B cell (primary cell): ENCODE measurements at regions not wholly inside any gene's neighbourhood (a gene's known extent, or its start where the extent isn't known, plus 50 kb on each side); places are given as distances from the start of the nearest gene placed in this dataset.

Experiments used
- ATAC-seq: fragments of 200-7000 bp; cut with Tn5 transposase; one replicate; pipeline ENCODE4 v1.10.0; 2021; ENCODE audit warnings: low read depth, mild to moderate bottlenecking, moderate number of reproducible peaks, moderate library complexity
- CTCF ChIA-PET: fragments of 350-600 bp; sonication (Branson Sonifier 250); formaldehyde crosslinking; loops from one replicate; lab custom pipeline; 2021; ENCODE audit warnings: antibody characterized with exemption, inconsistent platforms; lab: Charles Lee
- POLR2A ChIA-PET: fragments of 350-600 bp; sonication (Branson Sonifier 250); formaldehyde crosslinking; loops from one replicate; lab custom pipeline; 2021; ENCODE audit warnings: antibody characterized with exemption; lab: Charles Lee
- DNase-seq: peaks from one replicate; pipeline ENCODE4 v3.0.0; 2013
- H2AFZ ChIP-seq: 2 replicates; pipeline ENCODE4 v1.6.1; 2012; ENCODE audit warnings: mild to moderate bottlenecking, low read depth, low read length; ENCODE audit not compliant: insufficient read depth, poor library complexity, severe bottlenecking
- H3K27ac ChIP-seq, 2 donors: 1 replicate in 1 of 2; 2 replicates in 1 of 2; pipeline ENCODE4 v1.5.1; 2012 to 2013; ENCODE audit warnings: low read length in 2 of 2, mild to moderate bottlenecking in 2 of 2, moderate library complexity in 1 of 2
- H3K27me3 ChIP-seq, 4 experiments: fragments of 200-600 bp in 1 of 4; sonication (generic) in 1 of 4; replicated peaks in 1 of 4; 1 replicate in 2 of 4; 2 replicates in 2 of 4; pipeline versions ENCODE4 v1.6.1 to v1.7.0; 2013 to 2016; ENCODE audit warnings: low read length in 3 of 4, mild to moderate bottlenecking in 2 of 4, mixed read lengths in 1 of 4, moderate library complexity in 1 of 4; ENCODE audit not compliant: insufficient read depth in 4 of 4, control insufficient read depth in 3 of 4; ENCODE audit errors: control extremely low read depth in 1 of 4
- H3K36me3 ChIP-seq, 2 experiments: replicated peaks in 1 of 2; 1 replicate in 1 of 2; 2 replicates in 1 of 2; pipeline versions ENCODE4 v1.6.1 to v1.7.1; 2013; ENCODE audit warnings: low read length in 1 of 2; ENCODE audit not compliant: insufficient read depth in 2 of 2, control insufficient read depth in 1 of 2; ENCODE audit errors: control extremely low read depth in 1 of 2, extremely low read depth in 1 of 2
- H3K4me1 ChIP-seq, 2 donors: fragments of 200-600 bp in 1 of 2; sonication (generic) in 1 of 2; 1 replicate in 1 of 2; 2 replicates in 1 of 2; pipeline versions ENCODE4 v1.5.1 to v1.6.1; 2013 to 2017; ENCODE audit warnings: low read length in 2 of 2; ENCODE audit not compliant: control insufficient read depth in 2 of 2, insufficient read depth in 2 of 2
- H3K4me2 ChIP-seq: replicated peaks from 2 replicates; pipeline ENCODE3; 2012; ENCODE audit warnings: mild to moderate bottlenecking, low read depth, low read length; ENCODE audit not compliant: poor library complexity, severe bottlenecking
- H3K4me3 ChIP-seq, 5 experiments: fragments of 200-600 bp in 1 of 5; sonication (generic) in 1 of 5; 1 replicate in 3 of 5; 2 replicates in 2 of 5; pipeline versions ENCODE4 v1.5.1 to v1.7.0; 2011 to 2016; ENCODE audit warnings: low read length in 4 of 5, mild to moderate bottlenecking in 4 of 5, low read depth in 2 of 5, control low read depth in 1 of 5, moderate library complexity in 1 of 5; ENCODE audit not compliant: insufficient read depth in 1 of 5; ENCODE audit errors: control extremely low read depth in 1 of 5, extremely low read depth in 1 of 5
- H3K79me2 ChIP-seq: fragments of 200-600 bp; sonication (generic); one replicate; pipeline ENCODE4 v1.6.0; 2016; ENCODE audit warnings: low read length; ENCODE audit not compliant: control insufficient read depth, insufficient read depth
- H3K9ac ChIP-seq: fragments of 200-600 bp; sonication (generic); 2 replicates; pipeline ENCODE4 v1.6.1; 2017; ENCODE audit warnings: mild to moderate bottlenecking, low read length, moderate library complexity
- H3K9me3 ChIP-seq, 3 donors: one replicate each; pipeline versions ENCODE4 v1.6.1 to v1.7.1; 2013; ENCODE audit warnings: low read length in 2 of 3; ENCODE audit not compliant: control insufficient read depth in 2 of 3, insufficient read depth in 1 of 3; ENCODE audit errors: control extremely low read depth in 1 of 3
- H4K20me1 ChIP-seq: 2 replicates; pipeline ENCODE4 v1.6.0; 2012; ENCODE audit warnings: mild to moderate bottlenecking, low read length; ENCODE audit not compliant: insufficient read depth, control insufficient read depth, poor library complexity, severe bottlenecking
- H3K27ac Mint-ChIP-seq: one replicate; pipeline ENCODE4 v1.8.0; 2021; ENCODE audit warnings: mixed read lengths
- H3K27me3 Mint-ChIP-seq: one replicate; pipeline ENCODE4 v1.8.0; 2021; ENCODE audit warnings: mixed read lengths
- H3K4me1 Mint-ChIP-seq: one replicate; pipeline ENCODE4 v1.8.0; 2021; ENCODE audit warnings: mixed read lengths
- H3K4me3 Mint-ChIP-seq: one replicate; pipeline ENCODE4 v1.8.0; 2021; ENCODE audit warnings: mixed read lengths
- H3K9me3 Mint-ChIP-seq: one replicate; pipeline ENCODE4 v1.8.0; 2022; ENCODE audit warnings: mixed read lengths; ENCODE audit not compliant: insufficient read depth
- EZH2 ChIP-seq: IDR thresholded peaks from 2 replicates; pipeline ENCODE4 v1.6.1; 2012; ENCODE audit warnings: borderline replicate concordance, low read depth, mild to moderate bottlenecking, moderate library complexity, low read length; ENCODE audit not compliant: insufficient read depth, poor library complexity, severe bottlenecking
- WGBS: methylation state at CpG from one replicate; pipeline ENCODE4 v1.1.5; 2013; ENCODE audit warnings: missing lambda C conversion rate; ENCODE audit not compliant: insufficient coverage; 5-methylcytosine and 5-hydroxymethylcytosine counted together
- intact Hi-C: fragments of 100-400 bp; cut with micrococcal nuclease; formaldehyde crosslinking; loops from one replicate; pipeline ENCODE4 v1.10.0; 2022
- TF ChIP-seq, protein P1 (sequence below): fragments of 200-600 bp; IDR thresholded peaks from one replicate; pipeline ENCODE4 v1.8.0; 2022; ENCODE audit warnings: antibody characterized with exemption, mild to moderate bottlenecking

DNA sequence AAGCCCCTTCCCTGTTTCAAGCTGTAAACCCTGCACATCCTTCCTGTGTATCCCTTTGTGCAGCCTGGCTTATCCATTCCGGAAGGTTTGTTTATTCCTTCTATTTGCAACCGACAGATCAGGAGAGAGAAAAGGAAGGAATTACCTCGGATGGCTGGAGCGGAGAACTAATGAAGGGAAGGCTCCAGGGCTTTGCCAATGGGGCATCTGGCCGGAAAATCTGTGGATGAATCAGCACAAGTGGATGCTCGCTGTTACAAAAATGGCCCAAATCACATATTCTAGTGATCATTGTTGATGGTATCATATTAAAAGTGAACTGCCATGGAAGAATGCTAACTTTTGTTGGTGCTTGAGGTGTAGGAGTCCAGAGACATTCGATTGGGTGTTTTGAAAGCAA lies 97.1 kb downstream of the AQP4 start:
- Histone ChIP-seq H3K4me1 (no peaks in the 10 kb centered on the region), H3K4me3 (no peak overlapping the region), H3K9me3 (peaks cover 0 to 3% (median 0%) of the 10 kb centered on the region in 3 donors), H3K27ac (no peak overlapping the region), H4K20me1 (no peaks in the 10 kb centered on the region), H3K36me3 (no peaks in the 10 kb centered on the region), H2AFZ (no peak overlapping the region), H3K79me2 (no peaks in the 10 kb centered on the region), H3K4me2 (no peak overlapping the region), H3K27me3 (no peaks in the 10 kb centered on the region), H3K9ac (no peak overlapping the region)
- intact Hi-C loops, result no loop called here
- Mint-ChIP-seq H3K9me3 (no peaks in the 10 kb centered on the region), H3K4me1 (no peaks in the 10 kb centered on the region), H3K27ac (no peak overlapping the region), H3K27me3 (no peaks in the 10 kb centered on the region), H3K4me3 (no peak overlapping the region)
- DNase-seq, result no peak
- 97% methylated on average over 5 of the region's 7 CpGs for WGBS
- TF ChIP-seq EZH2, result no peak
- TF ChIP-seq, protein P1, sequence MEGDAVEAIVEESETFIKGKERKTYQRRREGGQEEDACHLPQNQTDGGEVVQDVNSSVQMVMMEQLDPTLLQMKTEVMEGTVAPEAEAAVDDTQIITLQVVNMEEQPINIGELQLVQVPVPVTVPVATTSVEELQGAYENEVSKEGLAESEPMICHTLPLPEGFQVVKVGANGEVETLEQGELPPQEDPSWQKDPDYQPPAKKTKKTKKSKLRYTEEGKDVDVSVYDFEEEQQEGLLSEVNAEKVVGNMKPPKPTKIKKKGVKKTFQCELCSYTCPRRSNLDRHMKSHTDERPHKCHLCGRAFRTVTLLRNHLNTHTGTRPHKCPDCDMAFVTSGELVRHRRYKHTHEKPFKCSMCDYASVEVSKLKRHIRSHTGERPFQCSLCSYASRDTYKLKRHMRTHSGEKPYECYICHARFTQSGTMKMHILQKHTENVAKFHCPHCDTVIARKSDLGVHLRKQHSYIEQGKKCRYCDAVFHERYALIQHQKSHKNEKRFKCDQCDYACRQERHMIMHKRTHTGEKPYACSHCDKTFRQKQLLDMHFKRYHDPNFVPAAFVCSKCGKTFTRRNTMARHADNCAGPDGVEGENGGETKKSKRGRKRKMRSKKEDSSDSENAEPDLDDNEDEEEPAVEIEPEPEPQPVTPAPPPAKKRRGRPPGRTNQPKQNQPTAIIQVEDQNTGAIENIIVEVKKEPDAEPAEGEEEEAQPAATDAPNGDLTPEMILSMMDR, result no peak
- ChIA-PET POLR2A (no interaction called here), CTCF (no interaction called here)
- ATAC-seq, result no peak

DNA sequence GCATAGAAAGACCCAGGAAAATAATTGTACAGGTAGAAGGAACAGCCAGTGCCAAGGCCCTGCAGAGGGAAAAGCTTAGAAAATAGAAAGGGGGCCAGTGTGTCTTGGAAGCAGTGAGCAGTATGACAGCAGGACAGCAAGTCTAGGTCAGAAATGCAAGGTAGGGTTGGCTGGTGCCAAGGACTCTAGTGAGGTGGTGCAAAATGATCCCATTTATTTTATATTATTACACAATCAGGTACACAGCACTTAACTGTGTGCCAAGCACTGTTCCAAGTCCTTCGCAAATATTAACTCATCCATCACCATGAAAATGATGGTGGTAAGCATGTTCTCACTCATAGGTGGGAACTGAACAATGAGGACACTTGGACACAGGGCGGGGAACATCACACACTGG lies 100.0 kb downstream of the AQP4 start:
- Histone ChIP-seq H3K27me3 (no peaks in the 10 kb centered on the region), H3K9me3 (peaks cover 0 to 3% (median 0%) of the 10 kb centered on the region in 3 donors), H3K4me3 (no peak overlapping the region), H4K20me1 (no peaks in the 10 kb centered on the region), H3K9ac (no peak overlapping the region), H3K4me1 (no peaks in the 10 kb centered on the region), H3K79me2 (no peaks in the 10 kb centered on the region), H3K27ac (no peak overlapping the region), H3K36me3 (no peaks in the 10 kb centered on the region), H3K4me2 (no peak overlapping the region), H2AFZ (no peak overlapping the region)
- no peaks in the 10 kb centered on the region for H3K27me3 Mint-ChIP-seq
- ChIA-PET POLR2A (no interaction called here), CTCF (no interaction called here)
- no peak overlapping the region for H3K4me3 Mint-ChIP-seq
- WGBS, result no CpG with 5 or more reads among the region's 2 CpGs
- TF ChIP-seq, protein P1, result no peak
- TF ChIP-seq EZH2, result no peak
- intact Hi-C loops, result no loop called here
- no peak for ATAC-seq
- no peaks in the 10 kb centered on the region for H3K4me1 Mint-ChIP-seq
- no peak for DNase-seq
- no peak overlapping the region for H3K27ac Mint-ChIP-seq
- H3K9me3 Mint-ChIP-seq, result no peaks in the 10 kb centered on the region
